ENCODE measurements at regions not wholly inside any gene's neighbourhood (a gene's known extent, or its start where the extent isn't known, plus 50 kb on each side); places are given as distances from the start of the nearest gene placed in this dataset.

- no peak overlapping the region for H3K9ac ChIP-seq (ENCODE audit: low read depth, low read length)
- no peaks in the 10 kb centered on the region for H4K20me1 ChIP-seq (ENCODE audit: insufficient read depth, low read length)
- TF ChIP-seq EZH2 (IDR thresholded peaks at IDR 0.05; ENCODE audit: borderline replicate concordance, low read depth, low read length, severe bottlenecking) = no peak
- no peak for TF ChIP-seq CTCF (IDR thresholded peaks at IDR 0.05; ENCODE audit: borderline replicate concordance, extremely low read depth, low read length, poor library complexity, severe bottlenecking)
- peaks cover 7% of the 10 kb centered on the region for H3K27me3 ChIP-seq (ENCODE audit: insufficient read depth, low read length, poor library complexity)
- no peak overlapping the region for H2AFZ ChIP-seq (ENCODE audit: low read depth, low read length)
- no peaks in the 10 kb centered on the region for H3K79me2 ChIP-seq (ENCODE audit: insufficient read depth, low read length)
- H3K4me1 ChIP-seq (ENCODE audit: insufficient read depth, low read length) = no peaks in the 10 kb centered on the region
- H3K9me3 ChIP-seq (ENCODE audit: insufficient read depth, low read length, severe bottlenecking) = no peaks in the 10 kb centered on the region
- H3K4me3 ChIP-seq (ENCODE audit: low read depth in 1 of 2, low read length in 2 of 2) = no peak overlapping the region
- no peak overlapping the region for H3K27ac ChIP-seq (ENCODE audit: low read length)
- DNase-seq (no peak), ATAC-seq (ENCODE audit: insufficient read depth, low read depth) (no peak)
- no peaks in the 10 kb centered on the region for H3K36me3 ChIP-seq (ENCODE audit: insufficient read depth, low read length)
- H3K4me2 ChIP-seq (ENCODE audit: insufficient read depth, low read length) = no peak overlapping the region
Measured at GRCh38 chr16:26578748-26579147, 488.0 kb upstream of the C16orf82 start.

DNA sequence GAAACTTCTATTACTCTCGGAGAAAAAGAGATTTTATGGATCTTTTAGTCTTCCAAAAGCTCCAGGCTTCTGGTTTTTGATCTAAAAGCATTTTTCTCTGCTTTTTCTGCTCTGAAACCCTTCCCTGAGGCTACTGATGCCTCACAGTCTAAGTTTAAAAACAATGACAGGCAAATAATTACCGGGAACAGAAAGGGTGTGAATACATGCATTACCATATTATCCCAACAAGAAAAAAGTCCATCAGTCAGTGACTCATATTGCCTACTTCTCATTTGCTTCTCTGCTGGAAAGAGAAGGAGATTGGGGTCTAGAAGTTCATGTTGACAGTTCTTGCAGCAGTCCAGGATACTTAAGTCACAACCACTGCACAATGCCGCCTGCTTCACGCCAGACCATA lies 482.9 kb upstream of the C16orf82 start:
- Histone ChIP-seq H2AFZ (ENCODE audit: low read depth, low read length) (no peak overlapping the region), H3K9ac (ENCODE audit: low read depth, low read length) (no peak overlapping the region), H3K36me3 (ENCODE audit: insufficient read depth, low read length) (no peaks in the 10 kb centered on the region), H3K9me3 (ENCODE audit: insufficient read depth, low read length, severe bottlenecking) (no peaks in the 10 kb centered on the region), H3K27ac (ENCODE audit: low read length) (no peak overlapping the region), H3K27me3 (ENCODE audit: insufficient read depth, low read length, poor library complexity) (no peaks in the 10 kb centered on the region), H3K4me3 (ENCODE audit: low read depth in 1 of 2, low read length in 2 of 2) (no peak overlapping the region), H4K20me1 (ENCODE audit: insufficient read depth, low read length) (no peaks in the 10 kb centered on the region), H3K79me2 (ENCODE audit: insufficient read depth, low read length) (no peaks in the 10 kb centered on the region), H3K4me2 (ENCODE audit: insufficient read depth, low read length) (no peak overlapping the region), H3K4me1 (ENCODE audit: insufficient read depth, low read length) (no peaks in the 10 kb centered on the region)
- ATAC-seq (ENCODE audit: insufficient read depth, low read depth) (no peak), DNase-seq (no peak)
- TF ChIP-seq CTCF (IDR thresholded peaks at IDR 0.05; ENCODE audit: borderline replicate concordance, extremely low read depth, low read length, poor library complexity, severe bottlenecking) = no peak
- no peak for TF ChIP-seq EZH2 (IDR thresholded peaks at IDR 0.05; ENCODE audit: borderline replicate concordance, low read depth, low read length, severe bottlenecking)

DNA sequence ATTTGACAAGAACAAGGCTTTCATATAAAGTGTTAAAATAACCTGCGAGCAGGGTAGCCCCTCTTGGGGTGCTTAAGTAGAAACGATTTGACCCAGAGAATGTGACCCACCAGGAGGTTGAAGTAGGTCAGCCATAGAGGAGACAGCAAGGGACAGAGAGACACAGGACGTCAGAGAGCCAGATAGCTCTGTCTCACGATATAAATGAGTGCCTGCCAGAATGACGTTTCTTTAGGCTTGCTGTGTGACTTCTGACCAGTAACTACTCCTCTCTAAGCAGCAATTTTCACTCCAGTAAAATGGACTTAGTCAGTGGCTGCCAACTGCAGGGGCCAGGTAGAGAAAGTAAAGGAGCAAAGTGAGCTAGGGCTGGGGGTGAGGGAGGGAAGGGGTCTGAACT lies 473.0 kb upstream of the C16orf82 start:
- Histone ChIP-seq H3K9ac (ENCODE audit: low read depth, low read length) (no peak overlapping the region), H3K4me2 (ENCODE audit: insufficient read depth, low read length) (no peak overlapping the region), H3K9me3 (ENCODE audit: insufficient read depth, low read length, severe bottlenecking) (no peaks in the 10 kb centered on the region), H3K36me3 (ENCODE audit: insufficient read depth, low read length) (no peaks in the 10 kb centered on the region), H3K79me2 (ENCODE audit: insufficient read depth, low read length) (no peaks in the 10 kb centered on the region), H3K27ac (ENCODE audit: low read length) (no peak overlapping the region), H3K4me1 (ENCODE audit: insufficient read depth, low read length) (peaks cover 4% of the 10 kb centered on the region), H3K27me3 (ENCODE audit: insufficient read depth, low read length, poor library complexity) (peaks cover 4% of the 10 kb centered on the region), H2AFZ (ENCODE audit: low read depth, low read length) (no peak overlapping the region), H3K4me3 (ENCODE audit: low read depth in 1 of 2, low read length in 2 of 2) (no peak overlapping the region), H4K20me1 (ENCODE audit: insufficient read depth, low read length) (no peaks in the 10 kb centered on the region)
- TF ChIP-seq EZH2 (IDR thresholded peaks at IDR 0.05; ENCODE audit: borderline replicate concordance, low read depth, low read length, severe bottlenecking) (no peak), CTCF (IDR thresholded peaks at IDR 0.05; ENCODE audit: borderline replicate concordance, extremely low read depth, low read length, poor library complexity, severe bottlenecking) (no peak)
- DNase-seq = no peak
- no peak for ATAC-seq (ENCODE audit: insufficient read depth, low read depth)

DNA sequence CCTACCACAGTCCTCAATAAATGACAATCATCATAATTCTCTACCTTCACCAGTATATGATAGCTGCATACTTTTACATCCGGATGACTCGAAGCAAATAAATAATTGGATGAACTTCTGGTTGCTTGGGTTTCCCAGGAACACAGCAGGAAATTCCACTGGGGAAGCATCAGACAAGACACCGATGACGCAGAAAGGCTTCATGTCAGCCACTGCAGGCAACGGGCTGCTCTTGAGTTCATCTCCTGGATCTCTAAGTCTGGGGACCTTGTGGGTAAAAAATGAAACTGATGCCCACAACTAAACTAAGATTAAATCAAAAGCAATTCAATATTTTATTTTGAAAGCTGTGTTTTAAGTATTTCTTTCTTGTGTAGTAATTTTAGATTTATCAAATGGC lies 472.1 kb upstream of the C16orf82 start:
- H3K79me2 ChIP-seq (ENCODE audit: insufficient read depth, low read length) = no peaks in the 10 kb centered on the region
- H3K4me1 ChIP-seq (ENCODE audit: insufficient read depth, low read length) = peaks cover 9% of the 10 kb centered on the region
- peaks cover 4% of the 10 kb centered on the region for H3K27me3 ChIP-seq (ENCODE audit: insufficient read depth, low read length, poor library complexity)
- no peak overlapping the region for H3K27ac ChIP-seq (ENCODE audit: low read length)
- H3K4me3 ChIP-seq (ENCODE audit: low read depth in 1 of 2, low read length in 2 of 2) = no peak overlapping the region
- no peak overlapping the region for H2AFZ ChIP-seq (ENCODE audit: low read depth, low read length)
- H4K20me1 ChIP-seq (ENCODE audit: insufficient read depth, low read length) = no peaks in the 10 kb centered on the region
- H3K36me3 ChIP-seq (ENCODE audit: insufficient read depth, low read length) = no peaks in the 10 kb centered on the region
- H3K9me3 ChIP-seq (ENCODE audit: insufficient read depth, low read length, severe bottlenecking) = no peaks in the 10 kb centered on the region
- DNase-seq = no peak
- H3K9ac ChIP-seq (ENCODE audit: low read depth, low read length) = no peak overlapping the region
- TF ChIP-seq EZH2 (IDR thresholded peaks at IDR 0.05; ENCODE audit: borderline replicate concordance, low read depth, low read length, severe bottlenecking) = no peak
- TF ChIP-seq CTCF (IDR thresholded peaks at IDR 0.05; ENCODE audit: borderline replicate concordance, extremely low read depth, low read length, poor library complexity, severe bottlenecking) = no peak
- H3K4me2 ChIP-seq (ENCODE audit: insufficient read depth, low read length) = no peak overlapping the region
- no peak for ATAC-seq (ENCODE audit: insufficient read depth, low read depth)

All from DND-41 (cell line).